Hematopoietic multipotent progenitor cell treated with erythropoietin and hydrocortisone succinate and interleukin-3 and kit ligand, for 4 days (in vitro differentiated cells): ENCODE measurements at regions not wholly inside any gene's neighbourhood (a gene's known extent, or its start where the extent isn't known, plus 50 kb on each side); places are given as distances from the start of the nearest gene placed in this dataset.
A peak's percentile ranks its signal among the peaks of the same experiment; 100 is the strongest.
"Not testable (repeated sequence)": the region's sequence is repeated elsewhere in the genome, so short reads cannot be mapped to it uniquely, and the experiment has no call there.

Source experiments
- DNase-seq: peaks from one replicate; pipeline ENCODE4 v3.0.0-alpha.2; 2015

- no peak for DNase-seq
These were observed 351.9 kb downstream of the S1PR1 start for GRCh38 chr1:101588677-101589076.

DNA sequence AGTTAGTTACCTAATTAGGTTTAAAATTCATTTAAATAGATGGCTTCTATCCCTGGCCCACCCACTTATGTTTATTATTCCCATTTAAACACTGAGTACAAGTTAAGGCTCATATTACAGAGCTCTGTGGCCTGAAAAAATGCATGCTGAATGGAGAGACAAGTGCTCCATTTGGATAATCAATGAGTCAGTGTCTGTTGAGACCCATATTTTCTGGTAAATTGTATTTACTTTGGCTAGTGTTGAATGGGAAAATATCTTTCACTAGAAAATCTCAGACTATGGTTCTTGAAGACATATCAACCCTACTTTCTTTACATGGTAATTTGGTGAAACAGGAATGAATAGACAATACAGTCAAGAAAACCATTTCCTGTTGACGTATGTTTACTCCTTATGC is 356.0 kb downstream of the S1PR1 start:
- DNase-seq = no peak

DNA sequence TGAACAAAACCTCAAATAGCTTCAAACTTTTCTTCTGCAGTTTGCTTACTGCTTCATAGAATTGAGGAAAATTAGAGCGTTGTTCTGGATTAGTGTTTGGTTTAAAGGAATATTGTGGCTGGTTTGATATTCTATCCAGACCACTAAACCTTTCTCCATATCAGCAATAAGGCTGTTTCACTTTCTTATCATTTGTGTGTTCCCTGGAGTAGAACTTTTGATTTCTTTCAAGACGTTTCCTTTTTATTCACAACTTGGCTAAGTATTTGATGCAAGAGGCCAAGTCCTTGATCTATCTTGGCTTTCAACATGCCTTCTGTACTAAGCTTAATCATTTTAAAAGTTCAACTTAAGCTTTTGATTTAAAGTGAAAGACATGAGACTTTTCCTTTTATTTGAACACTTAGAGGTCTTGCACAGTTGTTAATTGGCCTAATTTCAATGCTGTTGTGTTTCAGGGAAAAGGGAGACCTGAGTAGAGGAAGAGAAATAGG is 359.1 kb downstream of the S1PR1 start:
- no peak for DNase-seq

- DNase-seq = not testable (repeated sequence)
These were observed 363.8 kb downstream of the S1PR1 start for GRCh38 chr1:101600615-101601014.

DNA sequence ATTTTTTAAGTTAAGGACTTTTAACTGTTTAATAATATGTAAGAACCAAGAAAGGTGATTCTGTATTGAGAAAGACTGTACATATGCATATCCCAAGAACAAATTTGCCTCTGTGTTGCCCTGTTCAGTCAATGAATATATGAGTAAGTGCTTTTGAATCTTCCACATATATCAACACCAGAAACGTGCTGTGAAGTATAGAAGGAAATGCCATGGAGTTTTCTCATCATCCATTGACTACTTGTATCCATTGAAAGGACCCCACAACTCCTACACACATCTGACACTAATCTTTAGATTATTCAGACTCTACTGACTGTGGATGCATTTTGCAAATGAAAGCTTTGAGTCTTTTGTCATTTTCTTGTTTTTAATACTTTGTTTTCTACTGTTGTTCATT is 366.9 kb downstream of the S1PR1 start:
- no peak for DNase-seq

DNA sequence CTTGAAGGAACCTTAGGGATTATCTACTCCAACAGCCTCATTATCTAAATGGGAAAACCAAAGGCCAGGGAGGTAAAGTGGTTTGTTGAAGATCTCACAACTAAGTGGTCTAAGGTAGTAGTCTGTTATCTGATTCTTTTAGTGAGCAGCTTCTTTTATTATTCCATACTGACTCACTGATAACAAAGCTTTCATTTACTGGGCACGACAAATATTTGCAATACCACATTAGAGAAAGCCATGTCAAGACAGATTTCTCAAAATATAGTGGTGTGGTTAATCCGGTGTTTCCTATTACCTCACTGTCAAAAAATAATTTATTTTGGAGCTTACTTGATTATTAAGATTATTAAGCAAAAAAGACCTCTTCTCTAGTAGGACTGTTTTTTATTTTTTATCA is 369.1 kb downstream of the S1PR1 start:
- DNase-seq = no peak

DNA sequence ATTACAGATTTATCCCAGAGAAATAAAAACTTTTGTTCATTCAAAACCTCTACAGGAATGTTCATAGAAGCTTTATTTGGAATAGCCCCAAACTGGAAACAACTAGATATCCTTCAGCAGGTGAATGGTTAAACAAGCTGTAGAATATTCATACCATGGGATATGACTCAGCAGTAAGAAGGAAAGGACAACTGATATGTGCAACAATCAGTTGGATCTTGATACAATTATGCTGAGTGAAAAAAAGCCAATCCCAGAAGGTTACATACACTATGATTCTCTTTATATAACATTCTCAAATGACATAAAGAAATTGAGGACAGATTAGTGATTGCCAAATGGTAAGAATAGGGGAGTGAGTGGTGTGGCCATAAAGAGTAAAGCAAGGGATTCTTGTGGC is 376.7 kb downstream of the S1PR1 start:
- DNase-seq = no peak

DNA sequence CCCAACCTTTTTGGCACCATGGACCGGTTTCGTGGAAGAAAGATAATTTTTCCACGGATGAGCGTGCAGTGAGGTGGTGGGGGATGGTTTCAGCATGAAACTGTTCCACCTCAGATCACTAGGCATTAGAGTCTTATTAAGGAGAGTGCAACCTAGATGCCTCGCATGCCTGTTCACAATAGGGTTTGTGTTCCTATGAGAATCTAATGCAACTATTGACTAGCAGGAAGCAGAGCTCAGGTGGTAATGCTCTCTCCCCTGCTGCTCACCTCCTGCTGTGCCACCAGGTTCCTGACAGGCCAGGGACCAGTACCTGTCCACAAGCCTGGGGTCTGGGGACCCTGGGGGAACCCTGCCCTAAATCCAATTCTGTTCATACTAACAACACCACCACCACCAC is 377.8 kb downstream of the OLFM3 start:
- DNase-seq = no peak

DNA sequence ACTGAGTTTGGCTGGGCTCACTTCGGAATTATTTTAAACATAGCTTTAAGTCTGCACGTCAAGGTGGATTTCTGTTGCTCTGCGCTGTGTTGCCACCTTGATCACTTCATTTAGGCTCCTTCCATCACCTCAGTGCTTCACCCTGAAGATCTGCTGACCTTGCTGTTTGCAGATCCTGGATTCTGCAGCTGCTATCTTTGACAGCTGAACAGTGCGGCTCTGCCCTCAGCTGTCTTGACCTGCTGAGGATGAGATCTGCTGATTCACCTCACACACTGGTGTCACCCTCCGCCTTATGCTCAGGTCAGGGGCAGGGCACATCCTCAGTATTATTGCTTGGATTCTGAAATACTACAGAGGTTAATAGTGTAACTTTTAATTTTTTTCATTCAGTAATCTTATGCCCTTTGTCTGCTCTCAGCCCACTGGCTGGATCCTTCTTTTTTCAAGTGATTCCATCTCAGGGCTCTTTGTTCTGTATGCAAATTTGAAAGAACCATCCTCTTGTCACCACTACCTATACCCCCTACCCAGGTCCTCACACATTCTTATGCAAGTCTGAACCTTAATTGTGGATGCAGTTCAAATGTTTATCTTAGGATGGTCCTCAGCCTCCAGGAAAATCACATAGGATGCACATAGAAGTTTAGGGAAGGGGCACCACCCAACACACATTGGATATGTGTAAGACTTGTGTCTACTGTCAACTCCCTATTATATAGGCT is 364.0 kb downstream of the OLFM3 start:
- no peak for DNase-seq

GRCh38 chr1:101645810-101646209 is 350.9 kb downstream of the OLFM3 start:
- no peak for DNase-seq

- no peak for DNase-seq
These were observed 344.2 kb downstream of the OLFM3 start for GRCh38 chr1:101652484-101652883.

DNA sequence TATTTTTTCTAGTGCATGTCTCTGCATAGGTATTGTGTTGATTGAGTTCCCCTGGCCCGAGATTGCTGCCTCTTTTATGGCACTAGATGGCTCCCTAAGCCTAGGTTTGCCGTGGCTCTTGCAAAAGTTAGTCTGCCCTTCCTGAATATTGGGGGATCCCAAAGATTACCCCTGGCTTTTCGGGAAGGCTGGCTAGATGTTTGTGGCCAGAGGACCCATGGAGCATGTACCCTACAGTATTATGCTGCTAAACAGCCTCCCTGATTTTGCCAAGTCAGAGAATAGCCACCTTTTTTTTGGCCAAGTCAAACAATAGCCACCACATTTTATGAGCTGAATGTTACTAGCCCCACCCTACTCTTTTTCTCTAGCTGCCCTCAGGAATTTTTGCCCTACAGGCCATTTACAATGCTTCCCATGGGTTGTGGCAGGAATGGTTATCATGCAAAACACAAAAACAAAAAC is 343.2 kb downstream of the OLFM3 start:
- DNase-seq = peak; percentile 8

DNA sequence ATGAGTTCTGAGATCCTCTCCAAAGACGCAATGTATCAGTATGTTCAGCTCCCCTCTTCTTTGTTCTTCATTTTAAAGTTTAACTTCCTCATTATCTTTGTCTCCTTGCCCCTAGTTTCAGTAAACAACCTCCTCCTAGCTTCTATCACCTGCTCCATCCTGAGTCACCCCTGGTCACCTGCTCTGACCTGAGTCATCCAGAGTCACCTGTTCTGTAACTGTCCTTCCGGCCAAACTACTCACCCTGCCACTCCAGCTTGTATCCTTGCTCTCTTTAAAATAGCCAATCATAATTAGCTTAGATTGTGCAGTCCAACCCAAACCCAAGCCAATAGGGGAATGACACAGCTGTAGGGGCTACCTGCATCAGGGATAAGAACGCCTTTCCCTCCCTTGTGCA is 332.0 kb downstream of the OLFM3 start:
- no peak for DNase-seq

DNA sequence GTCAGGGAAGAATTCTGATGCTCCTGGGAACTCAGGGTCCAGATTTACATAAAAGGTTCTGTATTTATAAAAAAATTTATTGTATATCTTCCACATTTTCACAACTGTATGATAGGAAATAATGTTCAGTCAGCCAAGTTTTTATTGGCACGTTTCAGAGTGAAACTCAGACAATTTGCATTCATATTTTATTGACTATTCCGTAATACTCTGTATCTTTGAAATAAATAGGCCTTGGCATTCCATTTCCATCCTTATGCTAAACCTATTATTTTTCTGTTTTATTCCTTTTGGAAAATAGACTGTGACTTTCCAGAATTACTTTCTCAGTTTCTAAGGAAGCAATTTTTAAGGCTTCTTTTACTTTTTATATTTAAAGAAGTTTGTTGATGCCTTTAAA is 329.0 kb downstream of the OLFM3 start:
- DNase-seq = no peak

DNA sequence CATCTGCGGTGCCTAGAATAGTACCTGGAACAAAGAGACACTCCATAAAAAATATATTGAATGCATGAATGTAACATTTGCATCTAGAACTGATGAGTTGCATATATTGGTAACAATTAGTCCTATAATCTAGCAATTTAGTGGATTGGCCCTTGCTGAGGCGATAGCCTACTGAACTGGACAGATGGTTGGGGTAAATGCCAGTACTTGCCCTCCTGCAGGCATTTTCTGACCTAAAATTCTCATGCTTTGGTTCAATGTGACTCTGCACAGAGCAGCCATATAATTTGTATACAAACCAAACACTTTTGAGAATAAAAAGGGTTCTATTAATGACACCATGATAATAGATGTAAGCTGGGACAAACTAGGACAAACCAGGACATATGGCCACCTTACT is 313.6 kb downstream of the OLFM3 start:
- no peak for DNase-seq

GRCh38 chr1:101683561-101683960 is 313.2 kb downstream of the OLFM3 start:
- no peak for DNase-seq

DNA sequence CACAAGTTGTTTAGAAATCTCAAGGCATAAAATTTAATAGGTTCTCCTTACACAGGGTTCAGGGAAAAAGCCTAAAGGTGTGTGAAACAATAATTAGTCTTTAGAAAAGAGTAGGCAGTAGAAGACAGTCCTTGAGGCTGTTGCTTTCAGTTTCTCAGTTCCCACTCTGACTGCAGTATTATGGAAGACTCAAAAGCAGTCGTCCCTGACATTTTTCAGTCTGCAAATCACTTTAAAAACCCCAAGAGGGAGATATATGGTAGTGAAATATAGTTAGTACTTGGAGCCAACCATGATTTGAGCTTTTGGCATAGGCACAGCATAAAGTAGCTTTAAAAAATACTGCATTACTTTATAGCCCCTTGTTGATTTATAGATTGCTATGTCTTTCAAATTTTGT is 299.7 kb downstream of the OLFM3 start:
- no peak for DNase-seq

DNA sequence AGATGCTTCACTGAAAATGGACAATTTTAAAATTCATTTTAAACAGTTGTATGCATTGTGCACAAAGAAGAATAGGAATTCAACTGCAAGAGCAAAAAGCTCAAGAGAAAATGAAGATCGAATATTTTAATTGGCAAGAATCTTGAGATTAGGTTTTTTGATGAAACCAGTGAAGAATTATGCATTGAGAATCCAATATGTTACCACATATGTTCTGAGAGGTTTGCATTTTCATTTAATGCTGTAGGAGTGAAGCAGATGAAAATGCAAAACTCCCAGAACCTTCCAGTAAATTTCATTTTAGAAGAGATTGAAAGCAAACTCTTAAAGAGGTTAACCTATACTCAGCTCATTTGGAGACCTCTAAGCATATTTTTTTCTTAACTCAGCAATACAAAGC is 298.0 kb downstream of the OLFM3 start:
- no peak for DNase-seq

DNA sequence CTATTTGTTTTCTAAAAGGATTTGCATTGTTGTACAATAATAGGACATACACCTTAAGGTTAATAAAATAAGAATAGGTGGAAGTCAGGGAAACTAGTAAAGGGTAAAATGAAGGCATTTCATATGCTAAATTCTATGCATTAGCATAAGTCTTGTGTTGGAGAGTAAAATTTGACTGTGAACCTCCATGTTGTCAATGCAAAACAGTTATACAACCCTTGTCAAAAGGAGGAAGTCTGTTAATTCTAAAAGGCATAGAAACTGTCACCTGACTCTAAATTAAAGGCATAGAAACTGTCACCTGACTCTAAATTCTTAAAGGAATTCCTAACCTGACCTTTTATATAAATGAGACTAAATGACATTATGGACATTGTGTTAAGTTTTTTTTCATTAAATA is 291.8 kb downstream of the OLFM3 start:
- DNase-seq = no peak

GRCh38 chr1:101706366-101706765 is 290.4 kb downstream of the OLFM3 start:
- no peak for DNase-seq

- DNase-seq = no peak
These were observed 287.0 kb downstream of the OLFM3 start for GRCh38 chr1:101709721-101710120.

- no peak for DNase-seq
These were observed 283.0 kb downstream of the OLFM3 start for GRCh38 chr1:101713760-101714159.

DNA sequence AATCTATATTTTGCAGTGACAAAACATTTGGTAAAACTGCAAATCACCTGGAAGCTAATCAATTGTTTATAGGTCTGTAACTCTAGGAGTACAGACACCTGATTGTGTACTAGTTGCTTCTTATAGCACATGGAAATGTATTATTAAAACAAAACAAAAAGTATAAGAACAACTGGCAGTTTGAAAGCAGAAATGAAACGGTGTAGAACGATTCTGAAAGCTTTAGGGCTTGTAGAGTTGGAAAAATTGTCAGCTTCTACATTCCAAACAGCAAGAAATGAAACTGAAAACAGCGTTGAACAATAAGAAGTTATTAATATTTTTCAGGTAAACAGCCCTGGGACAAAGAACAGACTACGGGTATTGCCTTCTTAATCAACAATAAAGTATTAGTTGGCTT is 273.3 kb downstream of the OLFM3 start:
- DNase-seq = no peak

- DNase-seq = no peak
These were observed 268.7 kb downstream of the OLFM3 start for GRCh38 chr1:101728029-101728428.

DNA sequence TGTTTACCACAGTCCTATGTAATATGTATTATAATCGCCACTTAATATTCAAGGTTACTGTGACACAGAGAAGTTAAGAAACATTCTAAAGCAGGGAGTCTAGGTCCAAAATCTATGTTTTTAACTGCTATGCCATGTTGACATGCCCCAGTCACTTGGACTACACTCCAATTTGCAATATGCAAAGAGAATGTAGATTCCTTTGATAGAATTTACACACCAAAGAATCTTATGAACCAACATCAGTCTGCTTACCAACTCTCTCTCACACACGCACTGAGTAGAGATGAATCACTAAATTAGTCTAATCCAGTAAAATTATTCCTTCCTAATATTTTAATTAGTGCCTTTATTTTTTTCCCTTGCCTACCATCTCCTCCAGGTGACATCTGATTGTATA is 266.2 kb downstream of the OLFM3 start:
- DNase-seq = no peak
